Glutamatergic neuron (in vitro differentiated cells): ENCODE measurements at regions not wholly inside any gene's neighbourhood (a gene's known extent, or its start where the extent isn't known, plus 50 kb on each side); places are given as distances from the start of the nearest gene placed in this dataset.

Experiments
- DNase-seq: peaks from one replicate; pipeline ENCODE4 v3.0.0; 2022
- H3K27ac Mint-ChIP-seq: one replicate; pipeline ENCODE4 v1.8.0; 2020; ENCODE audit warnings: mild to moderate bottlenecking, mixed read lengths, inconsistent platforms; ENCODE audit not compliant: unreplicated experiment
- H3K27me3 Mint-ChIP-seq: one replicate; pipeline ENCODE4 v1.8.0; 2020; ENCODE audit warnings: mild to moderate bottlenecking, moderate library complexity, mixed read lengths, inconsistent platforms; ENCODE audit not compliant: unreplicated experiment
- H3K36me3 Mint-ChIP-seq: one replicate; pipeline ENCODE4 v1.8.0; 2020; ENCODE audit warnings: mild to moderate bottlenecking, mixed read lengths, inconsistent platforms; ENCODE audit not compliant: unreplicated experiment
- H3K4me1 Mint-ChIP-seq: one replicate; pipeline ENCODE4 v1.8.0; 2020; ENCODE audit warnings: mild to moderate bottlenecking, low read depth, mixed read lengths, inconsistent platforms; ENCODE audit not compliant: unreplicated experiment
- H3K4me3 Mint-ChIP-seq: one replicate; pipeline ENCODE4 v1.8.0; 2020; ENCODE audit warnings: mild to moderate bottlenecking, mixed read lengths, inconsistent platforms; ENCODE audit not compliant: unreplicated experiment
- H3K9me3 Mint-ChIP-seq: one replicate; pipeline ENCODE4 v1.8.0; 2020; ENCODE audit warnings: mild to moderate bottlenecking, moderate library complexity, mixed read lengths, inconsistent platforms; ENCODE audit not compliant: unreplicated experiment
- CTCF ChIP-seq: fragments of 200-600 bp; sonication (generic); IDR thresholded peaks from one replicate; pipeline ENCODE4 v1.5.0; 2021; ENCODE audit not compliant: partially characterized antibody, unreplicated experiment

- peaks cover 12% of the 10 kb centered on the region for H3K27me3 Mint-ChIP-seq
Measured at GRCh38 chr6:33963136-33963750, 159.4 kb upstream of the MLN start.

GRCh38 chr6:33962246-33963027 is 158.6 kb upstream of the MLN start:
- no peak for TF ChIP-seq CTCF
- no peak for DNase-seq
- peaks cover 13% of the 10 kb centered on the region for H3K27me3 Mint-ChIP-seq

More at GRCh38 chr6:33963136-33963750, 159.4 kb upstream of the MLN start:
- peaks cover 4% of the 10 kb centered on the region for H3K9me3 Mint-ChIP-seq
- no peak overlapping the region for H3K4me3 Mint-ChIP-seq
- no peak for DNase-seq
- peaks cover 18% of the 10 kb centered on the region for H3K4me1 Mint-ChIP-seq
- H3K36me3 Mint-ChIP-seq = no peaks in the 10 kb centered on the region
- no peak overlapping the region for H3K27ac Mint-ChIP-seq
- no peak for TF ChIP-seq CTCF

DNA sequence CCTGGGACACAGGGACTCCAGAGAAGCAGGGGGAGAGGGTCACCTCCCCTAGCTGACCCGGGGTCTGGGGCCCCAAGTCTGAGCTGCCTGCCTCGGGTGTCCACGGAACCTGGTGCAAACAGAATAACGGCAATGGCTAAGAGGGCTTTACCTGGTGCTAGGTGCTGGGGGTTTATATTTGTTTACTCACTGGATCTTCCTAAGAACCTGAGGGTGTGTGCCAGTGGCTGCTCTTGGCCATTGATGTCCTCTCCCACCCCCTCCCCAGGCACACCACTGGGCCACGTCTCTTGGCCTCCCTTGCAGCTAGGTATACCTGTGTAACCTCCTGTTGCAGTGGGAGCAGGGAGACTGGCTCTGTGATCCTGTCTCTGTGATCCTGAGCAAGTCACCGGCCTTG is 157.9 kb upstream of the MLN start:
- Mint-ChIP-seq H3K4me1 (peaks cover 13% of the 10 kb centered on the region), H3K36me3 (no peaks in the 10 kb centered on the region), H3K27ac (no peak overlapping the region), H3K27me3 (peaks cover 8% of the 10 kb centered on the region), H3K9me3 (peaks cover 1% of the 10 kb centered on the region), H3K4me3 (no peak overlapping the region)
- no peak for DNase-seq
- TF ChIP-seq CTCF = no peak

More at GRCh38 chr6:33962246-33963027, 158.6 kb upstream of the MLN start:
- H3K36me3 Mint-ChIP-seq = no peaks in the 10 kb centered on the region
- no peak overlapping the region for H3K27ac Mint-ChIP-seq
- peaks cover 1% of the 10 kb centered on the region for H3K9me3 Mint-ChIP-seq
- H3K4me3 Mint-ChIP-seq = no peak overlapping the region
- H3K4me1 Mint-ChIP-seq = peaks cover 15% of the 10 kb centered on the region

DNA sequence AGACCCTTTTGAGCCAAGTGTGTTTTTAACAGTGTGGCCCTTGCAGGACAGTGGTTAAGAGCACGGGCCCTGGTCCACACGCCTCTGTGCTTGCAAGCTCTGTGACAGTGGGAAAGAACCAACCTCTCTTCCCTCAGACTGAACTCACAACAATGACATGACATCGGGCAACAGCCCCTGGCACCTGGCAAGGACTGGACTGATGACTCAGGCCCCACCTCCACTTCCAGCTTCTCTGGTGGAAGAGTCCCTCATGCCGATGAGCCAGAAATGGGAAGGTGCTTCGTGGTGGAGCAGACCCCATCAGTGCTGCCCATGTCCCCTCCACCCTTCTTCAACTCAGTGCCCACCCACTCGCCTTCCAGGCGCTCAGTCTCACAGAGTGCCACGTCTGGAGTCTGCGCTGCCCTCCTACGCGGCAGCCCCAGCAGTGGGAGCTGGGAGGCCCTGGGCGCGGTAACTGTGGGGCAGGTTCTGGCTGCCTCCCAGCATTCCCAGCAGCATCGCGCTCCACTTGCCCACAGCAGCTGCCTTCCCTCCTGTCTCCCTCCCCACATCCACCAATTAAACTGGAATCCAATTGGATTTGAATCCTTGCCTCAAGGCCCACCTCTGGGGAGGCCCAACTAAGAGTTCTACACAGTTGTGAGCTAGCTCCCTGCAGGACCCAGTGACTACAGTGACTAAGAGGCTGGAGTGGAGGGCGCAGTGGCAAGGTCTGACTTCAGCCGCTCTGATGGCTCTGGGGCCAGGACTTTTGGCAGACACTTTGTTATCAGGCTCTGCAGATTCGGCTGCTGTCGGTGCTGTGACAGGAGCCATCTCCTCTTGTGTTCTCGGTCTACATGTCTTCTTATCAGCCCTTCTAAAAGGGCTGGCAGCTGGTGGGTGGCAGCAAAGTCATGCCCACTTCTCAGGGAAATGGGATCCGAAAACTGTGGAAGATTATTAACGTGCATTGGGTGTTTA is 156.8 kb upstream of the MLN start:
- Mint-ChIP-seq H3K4me3 (no peak overlapping the region), H3K27me3 (peaks cover 9% of the 10 kb centered on the region), H3K9me3 (peaks cover 1% of the 10 kb centered on the region), H3K36me3 (no peaks in the 10 kb centered on the region), H3K4me1 (peaks cover 15% of the 10 kb centered on the region), H3K27ac (no peak overlapping the region)
- TF ChIP-seq CTCF = no peak
- DNase-seq = no peak
